ENCODE measurements at regions not wholly inside any gene's neighbourhood (a gene's known extent, or its start where the extent isn't known, plus 50 kb on each side); places are given as distances from the start of the nearest gene placed in this dataset.

DNA sequence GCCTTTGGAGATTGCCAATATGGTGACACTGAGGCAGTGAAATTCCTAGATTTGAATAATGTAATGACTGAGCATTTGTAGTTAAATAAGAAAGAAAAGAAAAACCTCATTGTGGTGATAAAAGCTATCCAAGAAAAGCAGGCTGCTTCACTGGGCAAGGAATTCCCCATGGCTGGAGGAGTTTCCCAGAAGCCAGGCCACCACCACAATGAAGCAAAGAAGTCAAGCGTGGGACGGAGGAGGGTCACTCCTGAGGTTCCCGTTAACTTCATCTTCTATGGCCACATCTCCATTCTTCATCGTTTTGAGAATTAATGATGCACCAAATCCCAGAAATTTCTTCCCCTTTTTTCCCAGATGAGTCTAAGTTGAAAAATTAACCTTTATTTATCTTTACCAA lies 185.8 kb upstream of the BCL6 start:
- no peak overlapping the region for H3K27ac Mint-ChIP-seq (ENCODE audit: unreplicated experiment)
- no peaks in the 10 kb centered on the region for H3K36me3 Mint-ChIP-seq (ENCODE audit: unreplicated experiment)
- no peak for DNase-seq
- peaks cover 2% of the 10 kb centered on the region for H3K9me3 Mint-ChIP-seq (ENCODE audit: unreplicated experiment)
- H3K27me3 Mint-ChIP-seq (ENCODE audit: unreplicated experiment): no peaks in the 10 kb centered on the region
- no peaks in the 10 kb centered on the region for H3K4me1 Mint-ChIP-seq (ENCODE audit: low read depth, unreplicated experiment)
- no peak overlapping the region for H3K4me3 Mint-ChIP-seq (ENCODE audit: unreplicated experiment)
- TF ChIP-seq, protein P1, sequence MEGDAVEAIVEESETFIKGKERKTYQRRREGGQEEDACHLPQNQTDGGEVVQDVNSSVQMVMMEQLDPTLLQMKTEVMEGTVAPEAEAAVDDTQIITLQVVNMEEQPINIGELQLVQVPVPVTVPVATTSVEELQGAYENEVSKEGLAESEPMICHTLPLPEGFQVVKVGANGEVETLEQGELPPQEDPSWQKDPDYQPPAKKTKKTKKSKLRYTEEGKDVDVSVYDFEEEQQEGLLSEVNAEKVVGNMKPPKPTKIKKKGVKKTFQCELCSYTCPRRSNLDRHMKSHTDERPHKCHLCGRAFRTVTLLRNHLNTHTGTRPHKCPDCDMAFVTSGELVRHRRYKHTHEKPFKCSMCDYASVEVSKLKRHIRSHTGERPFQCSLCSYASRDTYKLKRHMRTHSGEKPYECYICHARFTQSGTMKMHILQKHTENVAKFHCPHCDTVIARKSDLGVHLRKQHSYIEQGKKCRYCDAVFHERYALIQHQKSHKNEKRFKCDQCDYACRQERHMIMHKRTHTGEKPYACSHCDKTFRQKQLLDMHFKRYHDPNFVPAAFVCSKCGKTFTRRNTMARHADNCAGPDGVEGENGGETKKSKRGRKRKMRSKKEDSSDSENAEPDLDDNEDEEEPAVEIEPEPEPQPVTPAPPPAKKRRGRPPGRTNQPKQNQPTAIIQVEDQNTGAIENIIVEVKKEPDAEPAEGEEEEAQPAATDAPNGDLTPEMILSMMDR (IDR thresholded peaks at IDR 0.05; ENCODE audit: partially characterized antibody, unreplicated experiment): no peak

- Mint-ChIP-seq H3K4me3 (ENCODE audit: unreplicated experiment) (no peak overlapping the region), H3K36me3 (ENCODE audit: unreplicated experiment) (no peaks in the 10 kb centered on the region), H3K9me3 (ENCODE audit: unreplicated experiment) (peaks cover 2% of the 10 kb centered on the region), H3K27ac (ENCODE audit: unreplicated experiment) (no peak overlapping the region), H3K4me1 (ENCODE audit: low read depth, unreplicated experiment) (no peaks in the 10 kb centered on the region), H3K27me3 (ENCODE audit: unreplicated experiment) (no peaks in the 10 kb centered on the region)
- DNase-seq: no peak
- TF ChIP-seq, protein P1 (IDR thresholded peaks at IDR 0.05; ENCODE audit: partially characterized antibody, unreplicated experiment): no peak
Observed at GRCh38 chr3:187931770-187932278, 186.6 kb upstream of the BCL6 start.

DNA sequence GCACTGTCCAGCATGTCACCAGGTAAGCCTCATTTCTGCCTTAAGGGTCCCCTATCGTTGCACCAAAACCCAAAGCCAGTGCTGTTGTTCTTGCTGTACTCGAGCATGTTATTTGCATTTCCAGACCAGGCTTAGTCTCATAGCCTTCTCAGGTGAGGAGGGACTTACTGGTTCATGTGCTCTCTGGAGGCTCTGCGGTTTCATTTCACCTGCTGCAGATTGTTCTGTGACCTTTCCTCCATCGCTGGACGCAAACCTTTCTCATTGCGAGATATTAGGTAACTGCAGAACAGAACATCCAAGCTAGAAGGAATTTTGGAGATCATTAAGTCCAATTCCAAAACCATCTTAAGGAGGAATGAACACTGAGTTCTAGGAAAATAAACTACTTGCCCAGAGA lies 187.3 kb upstream of the BCL6 start:
- Mint-ChIP-seq H3K4me3 (ENCODE audit: unreplicated experiment) (no peak overlapping the region), H3K9me3 (ENCODE audit: unreplicated experiment) (peaks cover 2% of the 10 kb centered on the region), H3K27me3 (ENCODE audit: unreplicated experiment) (no peaks in the 10 kb centered on the region), H3K36me3 (ENCODE audit: unreplicated experiment) (no peaks in the 10 kb centered on the region), H3K27ac (ENCODE audit: unreplicated experiment) (no peak overlapping the region), H3K4me1 (ENCODE audit: low read depth, unreplicated experiment) (no peaks in the 10 kb centered on the region)
- TF ChIP-seq, protein P1 (IDR thresholded peaks at IDR 0.05; ENCODE audit: partially characterized antibody, unreplicated experiment): no peak
- DNase-seq: no peak

- H3K27ac Mint-ChIP-seq (ENCODE audit: unreplicated experiment): no peak overlapping the region
- no peaks in the 10 kb centered on the region for H3K27me3 Mint-ChIP-seq (ENCODE audit: unreplicated experiment)
- H3K36me3 Mint-ChIP-seq (ENCODE audit: unreplicated experiment): no peaks in the 10 kb centered on the region
- no peak for DNase-seq
- no peaks in the 10 kb centered on the region for H3K4me1 Mint-ChIP-seq (ENCODE audit: low read depth, unreplicated experiment)
- no peaks in the 10 kb centered on the region for H3K9me3 Mint-ChIP-seq (ENCODE audit: unreplicated experiment)
- TF ChIP-seq, protein P1 (IDR thresholded peaks at IDR 0.05; ENCODE audit: partially characterized antibody, unreplicated experiment): no peak
- no peak overlapping the region for H3K4me3 Mint-ChIP-seq (ENCODE audit: unreplicated experiment)
Observed at GRCh38 chr3:187935623-187936156, 190.4 kb upstream of the BCL6 start.

DNA sequence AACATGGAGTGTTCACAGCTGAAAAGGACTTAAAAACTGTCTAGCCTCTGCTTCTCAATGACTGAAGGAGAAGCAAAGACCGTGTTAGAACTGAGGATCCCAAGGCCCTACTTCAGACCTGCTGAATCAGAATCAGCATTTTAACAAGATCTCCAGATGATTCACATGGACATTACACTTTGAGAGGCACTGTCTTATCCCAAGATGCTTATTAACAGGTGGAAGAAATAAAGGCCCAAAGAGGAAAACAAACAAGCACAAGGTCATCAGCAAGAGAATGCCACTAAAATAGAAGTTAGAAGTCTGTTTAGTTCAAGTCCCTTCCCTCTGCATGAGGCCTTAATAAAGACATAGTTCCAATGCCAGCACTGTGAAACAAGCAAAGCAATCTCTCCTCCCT lies 191.4 kb upstream of the BCL6 start:
- Mint-ChIP-seq H3K27me3 (ENCODE audit: unreplicated experiment) (no peaks in the 10 kb centered on the region), H3K4me3 (ENCODE audit: unreplicated experiment) (no peak overlapping the region), H3K4me1 (ENCODE audit: low read depth, unreplicated experiment) (no peaks in the 10 kb centered on the region), H3K27ac (ENCODE audit: unreplicated experiment) (no peak overlapping the region), H3K9me3 (ENCODE audit: unreplicated experiment) (no peaks in the 10 kb centered on the region), H3K36me3 (ENCODE audit: unreplicated experiment) (no peaks in the 10 kb centered on the region)
- DNase-seq: no peak
- TF ChIP-seq, protein P1 (IDR thresholded peaks at IDR 0.05; ENCODE audit: partially characterized antibody, unreplicated experiment): no peak

All from glutamatergic neuron (in vitro differentiated cells).